ENCODE measurements at regions not wholly inside any gene's neighbourhood (a gene's known extent, or its start where the extent isn't known, plus 50 kb on each side); places are given as distances from the start of the nearest gene placed in this dataset.

- Histone ChIP-seq H3K27me3 (no peaks in the 10 kb centered on the region), H3K27ac (peak overlapping the region; percentile 73 to 78 (median 77)), H3K36me3 (no peaks in the 10 kb centered on the region), H3K9me3 (no peaks in the 10 kb centered on the region), H3K4me1 (peaks cover 27 to 55% of the 10 kb centered on the region in 2 donors), H3K4me3 (replicated peaks in 1 of 3) (peak overlapping the region; percentile 60 to 75 (median 66))
- intact Hi-C loops (cut with DNase I), result loop anchor here (5.0 to 10.0 kb wide), 4 partner anchors 133 to 454 kb away; no protein-coding TSS in a partner anchor
- TF ChIP-seq CTCF (IDR thresholded peaks at IDR 0.05), result peak in 1 of 6 experiments; percentile 21
- TF ChIP-seq POLR2A (IDR thresholded peaks at IDR 0.05), result peak; percentile 14 to 95
- WGBS, 2 donors, result 0 to 3% methylated on average over 6 to 28 of the region's 93 CpGs
- DNase-seq, result peak; percentile 89 to 90
Observed at GRCh38 chr3:43998836-43999727, 242.6 kb upstream of the TOPAZ1 start.

- intact Hi-C loops (cut with DNase I), result loop anchor here (5.0 to 10.0 kb wide), 4 partner anchors 132 to 455 kb away; no protein-coding TSS in a partner anchor
Observed at GRCh38 chr3:43999728-44000319, 241.9 kb upstream of the TOPAZ1 start.

GRCh38 chr3:44000586-44000985 is 241.1 kb upstream of the TOPAZ1 start:
- WGBS, 2 donors, result 73 to 81% methylated on average over 3 of the region's 3 CpGs
- Histone ChIP-seq H3K4me3 (replicated peaks in 1 of 3) (peak overlapping the region in 2 of 3 donors; percentile 60 to 66), H3K36me3 (no peaks in the 10 kb centered on the region), H3K27ac (peak overlapping the region; percentile 18 to 73 (median 68)), H3K9me3 (no peaks in the 10 kb centered on the region), H3K27me3 (no peaks in the 10 kb centered on the region), H3K4me1 (peaks cover 30 to 57% of the 10 kb centered on the region in 2 donors)
- peak; percentile 26 to 37 for DNase-seq
- TF ChIP-seq POLR2A (IDR thresholded peaks at IDR 0.05), result peak in 1 of 2 donors; percentile 44
- TF ChIP-seq CTCF (IDR thresholded peaks at IDR 0.05), result no peak
- intact Hi-C loops (cut with DNase I), result no loop called here

More at GRCh38 chr3:43999728-44000319, 241.9 kb upstream of the TOPAZ1 start:
- 34 to 38% methylated on average over 7 of the region's 7 CpGs for WGBS, 2 donors
- Histone ChIP-seq H3K27me3 (no peaks in the 10 kb centered on the region), H3K4me3 (replicated peaks in 1 of 3) (peak overlapping the region; percentile 60 to 75 (median 66)), H3K4me1 (peaks cover 31 to 59% of the 10 kb centered on the region in 2 donors), H3K36me3 (no peaks in the 10 kb centered on the region), H3K9me3 (no peaks in the 10 kb centered on the region), H3K27ac (peak overlapping the region; percentile 18 to 73 (median 68))
- DNase-seq, result no peak
- no peak for TF ChIP-seq CTCF (IDR thresholded peaks at IDR 0.05)
- no peak for TF ChIP-seq POLR2A (IDR thresholded peaks at IDR 0.05)

- 67 to 71% methylated on average over 3 of the region's 3 CpGs for WGBS, 2 donors
- Histone ChIP-seq H3K27me3 (no peaks in the 10 kb centered on the region), H3K36me3 (no peaks in the 10 kb centered on the region), H3K4me1 (peaks cover 25 to 52% of the 10 kb centered on the region in 2 donors), H3K4me3 (replicated peaks in 1 of 3) (peak overlapping the region in 1 of 3 donors; percentile 7), H3K27ac (peak overlapping the region in 2 of 3 donors; percentile 68 to 73), H3K9me3 (no peaks in the 10 kb centered on the region)
- intact Hi-C loops (cut with DNase I), result no loop called here
- DNase-seq, result no peak
- TF ChIP-seq CTCF (IDR thresholded peaks at IDR 0.05) (no peak), POLR2A (IDR thresholded peaks at IDR 0.05) (no peak)
Observed at GRCh38 chr3:44001072-44001471, 240.6 kb upstream of the TOPAZ1 start.
